ENCODE measurements at regions not wholly inside any gene's neighbourhood (a gene's known extent, or its start where the extent isn't known, plus 50 kb on each side); places are given as distances from the start of the nearest gene placed in this dataset.

DNA sequence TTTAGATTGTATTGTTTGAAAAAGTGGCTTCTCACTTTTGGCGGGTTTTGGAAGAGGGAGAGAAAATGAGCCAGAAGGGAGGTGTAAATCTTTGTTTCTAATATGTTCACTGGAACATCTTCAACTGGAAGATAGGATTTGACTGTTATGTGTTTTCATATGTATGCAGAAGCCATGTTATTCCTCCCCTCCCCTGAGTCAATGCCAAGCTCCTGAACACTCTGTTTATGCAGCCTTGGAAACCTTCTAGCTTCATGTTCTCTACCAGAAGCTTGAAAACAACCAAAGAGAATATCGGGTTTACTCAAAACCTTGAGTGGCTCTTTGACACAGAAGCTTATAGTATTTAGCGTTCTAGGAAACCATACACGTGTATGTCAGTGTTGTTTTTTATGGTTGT is 279.1 kb downstream of the PRL start:
- CTCF ChIA-PET, result interaction anchor here (0.6 to 1.4 kb wide), 2 partner anchors 21 to 186 kb away, joined by 3 read pairs; no protein-coding TSS in a partner anchor
- POLR2A ChIA-PET, result no interaction called here
- WGBS (ENCODE audit: insufficient coverage), result 100% methylated on average over 1 of the region's 4 CpGs
- H3K27ac ChIP-seq (ENCODE audit: insufficient read depth in 1 of 2, low read depth in 1 of 2, low read length in 2 of 2, poor library complexity in 1 of 2, severe bottlenecking in 2 of 2), result no peak overlapping the region
- H3K27me3 ChIP-seq (replicated peaks in 2 of 5; ENCODE audit: control insufficient read depth in 4 of 5, insufficient read depth in 5 of 5, low read length in 4 of 5), result no peaks in the 10 kb centered on the region
- DNase-seq, result no peak
- peaks cover 0 to 3% (median 0%) of the 10 kb centered on the region in 5 experiments for H3K9me3 ChIP-seq (ENCODE audit: control extremely low read depth in 1 of 5, control insufficient read depth in 4 of 5, insufficient read depth in 2 of 5, low read depth in 1 of 5, low read length in 4 of 5)
- H3K4me3 ChIP-seq (ENCODE audit: control insufficient read depth in 1 of 7, extremely low read depth in 1 of 7, insufficient read depth in 4 of 7, low read depth in 2 of 7, low read length in 6 of 7), result no peak overlapping the region
- H3K4me1 ChIP-seq (ENCODE audit: control extremely low read depth in 1 of 4, control insufficient read depth in 4 of 4, insufficient read depth in 4 of 4, low read length in 3 of 4), result peaks cover 0 to 6% (median 4%) of the 10 kb centered on the region in 4 experiments
- H3K36me3 ChIP-seq (ENCODE audit: control insufficient read depth in 4 of 4, insufficient read depth in 4 of 4, low read length in 3 of 4), result peaks cover 0 to 18% (median 7%) of the 10 kb centered on the region in 4 experiments

GRCh38 chr6:22019857-22020256 is 277.0 kb downstream of the PRL start:
- 80% methylated on average over 1 of the region's 5 CpGs for WGBS (ENCODE audit: insufficient coverage)
- CTCF ChIA-PET, result no interaction called here

GRCh38 chr6:22020299-22021003 is 276.4 kb downstream of the PRL start:
- peak in 2 of 3 donors; percentile 21 to 38 for DNase-seq
- WGBS (ENCODE audit: insufficient coverage), result 89% methylated on average over 3 of the region's 5 CpGs
- POLR2A ChIA-PET, result no interaction called here
- H3K36me3 ChIP-seq (ENCODE audit: control insufficient read depth in 4 of 4, insufficient read depth in 4 of 4, low read length in 3 of 4), result peaks cover 0 to 18% (median 7%) of the 10 kb centered on the region in 4 experiments
- H3K9me3 ChIP-seq (ENCODE audit: control extremely low read depth in 1 of 5, control insufficient read depth in 4 of 5, insufficient read depth in 2 of 5, low read depth in 1 of 5, low read length in 4 of 5), result peaks cover 0 to 3% (median 0%) of the 10 kb centered on the region in 5 experiments
- no peaks in the 10 kb centered on the region for H3K27me3 ChIP-seq (replicated peaks in 2 of 5; ENCODE audit: control insufficient read depth in 4 of 5, insufficient read depth in 5 of 5, low read length in 4 of 5)
- no peak overlapping the region for H3K27ac ChIP-seq (ENCODE audit: insufficient read depth in 1 of 2, low read depth in 1 of 2, low read length in 2 of 2, poor library complexity in 1 of 2, severe bottlenecking in 2 of 2)
- no peak overlapping the region for H3K4me3 ChIP-seq (ENCODE audit: control insufficient read depth in 1 of 7, extremely low read depth in 1 of 7, insufficient read depth in 4 of 7, low read depth in 2 of 7, low read length in 6 of 7)
- CTCF ChIA-PET, result no interaction called here
- H3K4me1 ChIP-seq (ENCODE audit: control extremely low read depth in 1 of 4, control insufficient read depth in 4 of 4, insufficient read depth in 4 of 4, low read length in 3 of 4), result peaks cover 15 to 22% (median 21%) of the 10 kb centered on the region in 4 experiments

More at GRCh38 chr6:22019857-22020256, 277.0 kb downstream of the PRL start:
- Histone ChIP-seq H3K36me3 (ENCODE audit: control insufficient read depth in 4 of 4, insufficient read depth in 4 of 4, low read length in 3 of 4) (peaks cover 0 to 18% (median 7%) of the 10 kb centered on the region in 4 experiments), H3K9me3 (ENCODE audit: control extremely low read depth in 1 of 5, control insufficient read depth in 4 of 5, insufficient read depth in 2 of 5, low read depth in 1 of 5, low read length in 4 of 5) (peaks cover 0 to 3% (median 0%) of the 10 kb centered on the region in 5 experiments), H3K27me3 (replicated peaks in 2 of 5; ENCODE audit: control insufficient read depth in 4 of 5, insufficient read depth in 5 of 5, low read length in 4 of 5) (no peaks in the 10 kb centered on the region), H3K4me3 (ENCODE audit: control insufficient read depth in 1 of 7, extremely low read depth in 1 of 7, insufficient read depth in 4 of 7, low read depth in 2 of 7, low read length in 6 of 7) (no peak overlapping the region), H3K27ac (ENCODE audit: insufficient read depth in 1 of 2, low read depth in 1 of 2, low read length in 2 of 2, poor library complexity in 1 of 2, severe bottlenecking in 2 of 2) (no peak overlapping the region), H3K4me1 (ENCODE audit: control extremely low read depth in 1 of 4, control insufficient read depth in 4 of 4, insufficient read depth in 4 of 4, low read length in 3 of 4) (peaks cover 10 to 17% (median 15%) of the 10 kb centered on the region in 4 experiments)
- DNase-seq, result no peak
- POLR2A ChIA-PET, result no interaction called here

GRCh38 chr6:22021966-22022365 is 274.9 kb downstream of the PRL start:
- Histone ChIP-seq H3K4me3 (ENCODE audit: control insufficient read depth in 1 of 7, extremely low read depth in 1 of 7, insufficient read depth in 4 of 7, low read depth in 2 of 7, low read length in 6 of 7) (no peak overlapping the region), H3K27me3 (replicated peaks in 2 of 5; ENCODE audit: control insufficient read depth in 4 of 5, insufficient read depth in 5 of 5, low read length in 4 of 5) (no peaks in the 10 kb centered on the region), H3K9me3 (ENCODE audit: control extremely low read depth in 1 of 5, control insufficient read depth in 4 of 5, insufficient read depth in 2 of 5, low read depth in 1 of 5, low read length in 4 of 5) (peaks cover 0 to 3% (median 0%) of the 10 kb centered on the region in 5 experiments), H3K27ac (ENCODE audit: insufficient read depth in 1 of 2, low read depth in 1 of 2, low read length in 2 of 2, poor library complexity in 1 of 2, severe bottlenecking in 2 of 2) (no peak overlapping the region), H3K36me3 (ENCODE audit: control insufficient read depth in 4 of 4, insufficient read depth in 4 of 4, low read length in 3 of 4) (peaks cover 0 to 18% (median 5%) of the 10 kb centered on the region in 4 experiments), H3K4me1 (ENCODE audit: control extremely low read depth in 1 of 4, control insufficient read depth in 4 of 4, insufficient read depth in 4 of 4, low read length in 3 of 4) (peaks cover 25 to 37% (median 34%) of the 10 kb centered on the region in 4 experiments)
- DNase-seq, result no peak
- ChIA-PET POLR2A (no interaction called here), CTCF (no interaction called here)
- 100% methylated on average over 1 of the region's 1 CpG for WGBS (ENCODE audit: insufficient coverage)

DNA sequence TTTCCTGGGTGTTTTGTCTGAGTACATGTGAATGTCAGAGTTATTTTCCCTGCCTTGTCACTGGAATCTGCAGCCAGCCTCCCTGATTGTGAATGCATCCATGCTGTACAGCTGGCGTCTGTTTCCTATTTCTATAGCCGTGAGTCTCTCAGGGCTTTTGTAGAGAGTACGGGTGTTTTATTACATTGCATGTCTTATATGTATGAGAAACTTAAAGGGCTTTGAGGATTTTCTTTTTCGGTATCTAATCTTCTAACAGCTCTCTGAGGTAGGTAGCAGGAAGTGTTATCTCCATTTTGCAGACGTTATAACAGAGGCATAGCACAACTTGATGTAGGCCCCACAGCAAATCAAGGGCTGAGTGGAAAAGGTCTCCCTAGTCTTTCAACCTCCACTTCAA is 272.9 kb downstream of the PRL start:
- peak; percentile 25 to 64 (median 41) for DNase-seq
- WGBS (ENCODE audit: insufficient coverage), result 0% methylated on average over 2 of the region's 5 CpGs
- Histone ChIP-seq H3K36me3 (ENCODE audit: control insufficient read depth in 4 of 4, insufficient read depth in 4 of 4, low read length in 3 of 4) (peaks cover 0 to 18% (median 7%) of the 10 kb centered on the region in 4 experiments), H3K27me3 (replicated peaks in 2 of 5; ENCODE audit: control insufficient read depth in 4 of 5, insufficient read depth in 5 of 5, low read length in 4 of 5) (no peaks in the 10 kb centered on the region), H3K9me3 (ENCODE audit: control extremely low read depth in 1 of 5, control insufficient read depth in 4 of 5, insufficient read depth in 2 of 5, low read depth in 1 of 5, low read length in 4 of 5) (peaks cover 0 to 3% (median 0%) of the 10 kb centered on the region in 5 experiments), H3K27ac (ENCODE audit: insufficient read depth in 1 of 2, low read depth in 1 of 2, low read length in 2 of 2, poor library complexity in 1 of 2, severe bottlenecking in 2 of 2) (peak overlapping the region in 1 of 2 experiments; percentile 11), H3K4me3 (ENCODE audit: control insufficient read depth in 1 of 7, extremely low read depth in 1 of 7, insufficient read depth in 4 of 7, low read depth in 2 of 7, low read length in 6 of 7) (no peak overlapping the region), H3K4me1 (ENCODE audit: control extremely low read depth in 1 of 4, control insufficient read depth in 4 of 4, insufficient read depth in 4 of 4, low read length in 3 of 4) (peaks cover 30 to 54% (median 47%) of the 10 kb centered on the region in 4 experiments)
- POLR2A ChIA-PET, result no interaction called here
- CTCF ChIA-PET, result no interaction called here

DNA sequence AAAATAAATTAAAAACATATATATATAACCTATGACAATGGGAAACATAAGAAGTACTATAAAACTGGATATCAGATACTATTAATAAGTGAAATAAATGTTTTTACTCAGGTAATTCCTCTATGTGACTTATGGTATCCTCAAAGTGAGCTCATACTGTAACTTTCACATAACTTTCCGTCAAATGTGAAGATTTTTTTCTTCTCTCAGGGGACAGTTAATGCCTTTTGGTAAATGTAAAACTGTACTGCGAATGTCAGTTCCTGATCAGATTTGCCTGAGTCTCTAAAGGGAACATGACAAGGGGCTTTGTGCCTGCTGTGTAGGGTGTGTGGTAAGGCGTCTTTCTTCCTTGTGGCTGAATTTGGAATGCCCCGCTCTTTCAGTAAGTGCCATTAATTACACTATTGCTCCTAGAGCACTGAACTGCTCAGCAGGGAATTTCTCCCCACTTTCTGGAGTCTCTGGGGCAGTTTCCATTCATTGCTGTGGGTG is 271.8 kb downstream of the PRL start:
- POLR2A ChIA-PET, result no interaction called here
- Histone ChIP-seq H3K4me1 (ENCODE audit: control extremely low read depth in 1 of 4, control insufficient read depth in 4 of 4, insufficient read depth in 4 of 4, low read length in 3 of 4) (peaks cover 39 to 63% (median 51%) of the 10 kb centered on the region in 4 experiments), H3K4me3 (ENCODE audit: control insufficient read depth in 1 of 7, extremely low read depth in 1 of 7, insufficient read depth in 4 of 7, low read depth in 2 of 7, low read length in 6 of 7) (peak overlapping the region in 5 of 7 experiments; percentile 17 to 55 (median 46)), H3K27ac (ENCODE audit: insufficient read depth in 1 of 2, low read depth in 1 of 2, low read length in 2 of 2, poor library complexity in 1 of 2, severe bottlenecking in 2 of 2) (peak overlapping the region; percentile 59 to 85), H3K36me3 (ENCODE audit: control insufficient read depth in 4 of 4, insufficient read depth in 4 of 4, low read length in 3 of 4) (peaks cover 0 to 18% (median 7%) of the 10 kb centered on the region in 4 experiments), H3K9me3 (ENCODE audit: control extremely low read depth in 1 of 5, control insufficient read depth in 4 of 5, insufficient read depth in 2 of 5, low read depth in 1 of 5, low read length in 4 of 5) (peaks cover 0 to 3% (median 0%) of the 10 kb centered on the region in 5 experiments), H3K27me3 (replicated peaks in 2 of 5; ENCODE audit: control insufficient read depth in 4 of 5, insufficient read depth in 5 of 5, low read length in 4 of 5) (no peaks in the 10 kb centered on the region)
- no CpG with 5 or more reads among the region's 4 CpGs for WGBS (ENCODE audit: insufficient coverage)
- CTCF ChIA-PET, result interaction anchor here (1.4 kb wide), 1 partner anchor 28 kb away, joined by 6 read pairs; no protein-coding TSS in a partner anchor
- peak; percentile 23 to 76 (median 66) for DNase-seq
